Spinal cord (tissue), 9 donors: ENCODE measurements at regions not wholly inside any gene's neighbourhood (a gene's known extent, or its start where the extent isn't known, plus 50 kb on each side); places are given as distances from the start of the nearest gene placed in this dataset.

Experiments
- DNase-seq, 6 donors: peaks; one replicate each; pipeline versions ENCODE4 v3.0.0 to v3.0.0-alpha.2; 2013 to 2015; ENCODE audit warnings: low spot score in 6 of 6, low read depth in 4 of 6
- H3K27ac ChIP-seq: one replicate; pipeline ENCODE4 v1.5.1; 2013; ENCODE audit warnings: low read depth, low read length, control low read depth
- H3K27me3 ChIP-seq: one replicate; pipeline ENCODE4 v1.6.1; 2013; ENCODE audit warnings: low read length; ENCODE audit not compliant: control insufficient read depth, insufficient read depth
- H3K36me3 ChIP-seq: one replicate; pipeline ENCODE4 v1.6.1; 2013; ENCODE audit warnings: low read length; ENCODE audit not compliant: control insufficient read depth, insufficient read depth
- H3K4me1 ChIP-seq: one replicate; pipeline ENCODE4 v1.6.1; 2013; ENCODE audit warnings: low read length; ENCODE audit not compliant: control insufficient read depth, insufficient read depth
- H3K4me3 ChIP-seq: one replicate; pipeline ENCODE4 v1.5.1; 2013; ENCODE audit warnings: low read depth, low read length, control low read depth
- H3K9me3 ChIP-seq: one replicate; pipeline ENCODE4 v1.6.1; 2013; ENCODE audit warnings: low read length; ENCODE audit not compliant: control insufficient read depth, insufficient read depth
- WGBS: methylation state at CpG from one replicate; pipeline ENCODE4 v1.1.5; 2013; ENCODE audit warnings: missing lambda C conversion rate; ENCODE audit not compliant: insufficient coverage; 5-methylcytosine and 5-hydroxymethylcytosine counted together
- donor health status: healthy.

- 79% methylated on average over 9 of the region's 12 CpGs for WGBS
- Histone ChIP-seq H3K27me3 (no peaks in the 10 kb centered on the region), H3K9me3 (no peaks in the 10 kb centered on the region), H3K27ac (no peak overlapping the region), H3K4me1 (no peaks in the 10 kb centered on the region), H3K4me3 (no peak overlapping the region), H3K36me3 (no peaks in the 10 kb centered on the region)
- peak in 1 of 6 donors; percentile 4 for DNase-seq
Measured at GRCh38 chr4:188680004-188680666, 540.9 kb downstream of the TRIML1 start.

DNA sequence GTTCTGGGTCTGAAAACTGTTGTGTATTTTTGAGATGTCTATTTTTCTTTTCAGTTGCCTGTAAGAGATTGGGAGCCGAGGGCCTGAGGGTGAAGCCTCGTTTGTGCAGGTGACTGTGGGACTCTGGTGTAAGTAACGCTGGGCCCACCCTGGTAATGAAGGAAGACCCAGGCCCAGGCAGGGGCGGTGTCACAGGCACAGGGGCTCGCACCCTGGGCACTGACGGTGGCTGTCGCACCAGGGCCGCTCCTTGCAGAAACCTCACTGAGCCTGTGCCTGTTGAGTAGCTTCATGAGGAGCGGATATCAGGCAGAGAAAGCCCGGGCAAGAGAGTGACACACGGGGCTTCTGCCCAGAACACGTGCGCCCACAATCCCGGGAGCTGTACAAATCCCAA, 541.4 kb downstream of the TRIML1 start:
- H3K4me3 ChIP-seq, result no peak overlapping the region
- no peaks in the 10 kb centered on the region for H3K36me3 ChIP-seq
- 98% methylated on average over 14 of the region's 14 CpGs for WGBS
- no peak overlapping the region for H3K27ac ChIP-seq
- no peaks in the 10 kb centered on the region for H3K9me3 ChIP-seq
- H3K27me3 ChIP-seq, result no peaks in the 10 kb centered on the region
- H3K4me1 ChIP-seq, result no peaks in the 10 kb centered on the region
- DNase-seq, result no peak

- H3K9me3 ChIP-seq, result no peaks in the 10 kb centered on the region
- H3K36me3 ChIP-seq, result no peaks in the 10 kb centered on the region
- no peak overlapping the region for H3K4me3 ChIP-seq
- no peak overlapping the region for H3K27ac ChIP-seq
- WGBS, result 50% methylated on average over 1 of the region's 2 CpGs
- no peaks in the 10 kb centered on the region for H3K4me1 ChIP-seq
- DNase-seq, result no peak
- no peaks in the 10 kb centered on the region for H3K27me3 ChIP-seq
Measured at GRCh38 chr4:188682321-188682720, 543.1 kb downstream of the TRIML1 start.

DNA sequence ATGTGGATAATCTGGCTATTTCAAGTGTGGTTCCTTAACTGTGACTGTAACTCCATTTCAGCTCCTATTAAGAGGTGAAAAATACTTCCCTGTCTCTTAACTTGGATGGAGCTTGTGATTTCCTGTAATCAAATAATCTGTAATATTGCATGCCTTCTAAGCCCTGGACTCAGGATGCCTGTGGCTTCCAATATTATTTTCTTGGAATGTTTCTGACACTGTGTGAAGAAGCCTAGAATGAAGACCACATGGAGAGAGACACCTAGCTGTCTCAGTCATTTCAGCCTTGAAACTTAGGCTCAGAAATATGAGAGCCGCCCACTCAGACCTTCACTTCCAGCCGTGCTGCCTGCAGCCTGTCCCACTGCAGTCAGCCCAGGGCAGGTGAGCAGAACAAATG, 544.3 kb downstream of the TRIML1 start:
- no peak overlapping the region for H3K4me3 ChIP-seq
- no peak overlapping the region for H3K27ac ChIP-seq
- no peaks in the 10 kb centered on the region for H3K36me3 ChIP-seq
- WGBS, result 94% methylated on average over 2 of the region's 2 CpGs
- H3K9me3 ChIP-seq, result no peaks in the 10 kb centered on the region
- H3K4me1 ChIP-seq, result no peaks in the 10 kb centered on the region
- no peak for DNase-seq
- H3K27me3 ChIP-seq, result no peaks in the 10 kb centered on the region

GRCh38 chr4:188688956-188689355, 549.7 kb downstream of the TRIML1 start:
- H3K9me3 ChIP-seq, result no peaks in the 10 kb centered on the region
- DNase-seq, result peak in 1 of 6 donors; percentile 70
- no peaks in the 10 kb centered on the region for H3K4me1 ChIP-seq
- no peak overlapping the region for H3K27ac ChIP-seq
- WGBS, result no CpG with 5 or more reads among the region's 2 CpGs
- no peak overlapping the region for H3K4me3 ChIP-seq
- no peaks in the 10 kb centered on the region for H3K27me3 ChIP-seq
- H3K36me3 ChIP-seq, result no peaks in the 10 kb centered on the region

DNA sequence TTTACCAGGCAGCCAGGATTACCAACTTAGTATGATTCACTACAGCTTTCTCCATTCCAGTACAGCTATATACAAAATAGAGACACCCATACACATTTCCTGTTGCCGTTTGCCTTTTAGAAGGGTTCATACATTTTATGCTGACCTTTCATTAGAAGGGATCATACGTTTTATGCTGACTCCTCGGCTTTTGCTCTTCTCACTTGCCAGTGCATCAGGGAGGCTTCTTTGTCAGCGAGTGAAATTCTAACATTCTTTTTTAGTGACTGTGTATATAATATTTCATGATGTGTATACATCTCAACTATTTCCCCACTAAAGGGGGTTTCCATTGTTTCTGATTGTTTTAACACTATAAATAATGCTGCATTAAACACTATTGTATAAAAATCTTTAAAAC, 552.6 kb downstream of the TRIML1 start:
- WGBS, result 75% methylated on average over 1 of the region's 4 CpGs
- no peak overlapping the region for H3K4me3 ChIP-seq
- no peaks in the 10 kb centered on the region for H3K27me3 ChIP-seq
- DNase-seq, result peak in 1 of 6 donors; percentile 11
- no peaks in the 10 kb centered on the region for H3K4me1 ChIP-seq
- no peaks in the 10 kb centered on the region for H3K9me3 ChIP-seq
- H3K27ac ChIP-seq, result no peak overlapping the region
- H3K36me3 ChIP-seq, result no peaks in the 10 kb centered on the region

DNA sequence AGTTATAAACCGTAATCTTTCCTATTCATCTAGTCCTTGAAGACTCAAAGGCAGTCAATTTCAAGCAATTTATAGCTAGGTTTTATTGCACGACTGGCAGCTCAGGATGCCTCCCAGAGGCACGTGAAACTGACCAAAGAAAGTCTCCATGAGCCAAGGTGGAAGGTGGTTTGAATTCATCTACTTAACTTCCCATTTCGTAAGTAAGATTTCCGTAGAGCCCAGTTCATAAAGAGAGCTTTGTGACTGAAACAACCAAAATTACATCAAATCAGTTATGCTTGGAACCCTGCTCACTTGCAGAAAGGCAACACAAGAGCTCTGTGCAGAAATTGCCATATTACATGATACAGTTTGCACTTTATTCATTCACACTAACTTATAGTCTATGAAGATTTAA, 556.0 kb downstream of the TRIML1 start:
- H3K4me3 ChIP-seq, result no peak overlapping the region
- no peaks in the 10 kb centered on the region for H3K9me3 ChIP-seq
- H3K27ac ChIP-seq, result no peak overlapping the region
- no peaks in the 10 kb centered on the region for H3K4me1 ChIP-seq
- no peaks in the 10 kb centered on the region for H3K27me3 ChIP-seq
- no peaks in the 10 kb centered on the region for H3K36me3 ChIP-seq
- WGBS, result 63% methylated on average over 2 of the region's 5 CpGs
- DNase-seq, result no peak

GRCh38 chr4:188697243-188697642, 558.0 kb downstream of the TRIML1 start:
- H3K4me3 ChIP-seq, result no peak overlapping the region
- no peak overlapping the region for H3K27ac ChIP-seq
- no peaks in the 10 kb centered on the region for H3K36me3 ChIP-seq
- H3K27me3 ChIP-seq, result no peaks in the 10 kb centered on the region
- WGBS, result no CpG with 5 or more reads among the region's 1 CpG
- no peaks in the 10 kb centered on the region for H3K9me3 ChIP-seq
- DNase-seq, result no peak
- H3K4me1 ChIP-seq, result no peaks in the 10 kb centered on the region

DNA sequence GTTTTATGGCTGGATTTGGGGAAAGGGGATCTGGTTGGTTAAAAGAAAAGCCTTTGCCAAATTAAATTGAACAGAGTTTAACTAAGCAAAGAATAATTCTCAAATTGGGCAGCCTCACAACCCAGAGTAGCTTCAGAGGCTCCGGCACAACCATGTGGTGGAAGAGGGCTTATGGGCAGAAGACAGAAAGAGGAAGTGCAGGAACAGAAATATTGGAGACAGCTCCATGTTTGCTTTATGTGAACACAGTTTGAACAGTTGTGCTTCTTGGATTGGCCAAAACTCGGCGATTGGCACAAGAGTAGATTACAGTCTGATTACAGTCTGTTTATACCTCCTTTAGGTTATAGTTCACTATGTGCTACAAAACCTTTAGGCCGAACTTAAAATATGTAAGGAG, 562.7 kb downstream of the TRIML1 start:
- H3K27me3 ChIP-seq, result no peaks in the 10 kb centered on the region
- no peaks in the 10 kb centered on the region for H3K4me1 ChIP-seq
- WGBS, result 92% methylated on average over 2 of the region's 4 CpGs
- no peak overlapping the region for H3K4me3 ChIP-seq
- no peaks in the 10 kb centered on the region for H3K9me3 ChIP-seq
- H3K36me3 ChIP-seq, result no peaks in the 10 kb centered on the region
- no peak for DNase-seq
- H3K27ac ChIP-seq, result no peak overlapping the region

GRCh38 chr4:188704288-188704687, 565.0 kb downstream of the TRIML1 start:
- Histone ChIP-seq H3K27ac (no peak overlapping the region), H3K27me3 (no peaks in the 10 kb centered on the region), H3K4me1 (no peaks in the 10 kb centered on the region), H3K9me3 (no peaks in the 10 kb centered on the region), H3K4me3 (no peak overlapping the region), H3K36me3 (no peaks in the 10 kb centered on the region)
- no peak for DNase-seq
- no CpG with 5 or more reads among the region's 5 CpGs for WGBS
